GM12891 (cell line): ENCODE measurements at regions not wholly inside any gene's neighbourhood (a gene's known extent, or its start where the extent isn't known, plus 50 kb on each side); places are given as distances from the start of the nearest gene placed in this dataset.

ENCODE experiments used
- POLR2A ChIP-seq: IDR thresholded peaks from 2 replicates; pipeline ENCODE4 v1.6.1; 2011; ENCODE audit warnings: low read depth, low read length, control low read depth
- POLR2AphosphoS5 ChIP-seq: IDR thresholded peaks from 2 replicates; pipeline ENCODE4 v1.6.1; 2011; ENCODE audit warnings: low read depth, low read length, control low read depth
- POU2F2 ChIP-seq: IDR thresholded peaks from 2 replicates; pipeline ENCODE4 v1.6.1; 2011; ENCODE audit warnings: low read depth, mild to moderate bottlenecking, control low read depth, low read length, moderate library complexity

GRCh38 chr3:164640591-164640990 is 437.7 kb downstream of the SI start:
- no peak for TF ChIP-seq POLR2A
- TF ChIP-seq POU2F2, result no peak
- TF ChIP-seq POLR2AphosphoS5, result no peak
